OCI-LY7 (cell line): ENCODE measurements at regions not wholly inside any gene's neighbourhood (a gene's known extent, or its start where the extent isn't known, plus 50 kb on each side); places are given as distances from the start of the nearest gene placed in this dataset.

Source experiments
- EZH2phosphoT487 ChIP-seq: fragments of 200-600 bp; sonication (generic); IDR thresholded peaks from 2 replicates; pipeline ENCODE4 v1.6.1; 2018; ENCODE audit warnings: low read depth, borderline replicate concordance, mild to moderate bottlenecking, mixed run types, antibody characterized with exemption, low read length, moderate library complexity, mixed read lengths
- TF ChIP-seq, protein P1 (sequence below): fragments of 200-600 bp; sonication (generic); conservative IDR thresholded peaks from 2 replicates; pipeline ENCODE4 v1.5.1; 2014; ENCODE audit warnings: mild to moderate bottlenecking, antibody characterized with exemption, low read length, moderate library complexity, mixed read lengths

GRCh38 chr7:35975851-35976454, 175.1 kb downstream of the SEPTIN7 start:
- TF ChIP-seq, protein P1, sequence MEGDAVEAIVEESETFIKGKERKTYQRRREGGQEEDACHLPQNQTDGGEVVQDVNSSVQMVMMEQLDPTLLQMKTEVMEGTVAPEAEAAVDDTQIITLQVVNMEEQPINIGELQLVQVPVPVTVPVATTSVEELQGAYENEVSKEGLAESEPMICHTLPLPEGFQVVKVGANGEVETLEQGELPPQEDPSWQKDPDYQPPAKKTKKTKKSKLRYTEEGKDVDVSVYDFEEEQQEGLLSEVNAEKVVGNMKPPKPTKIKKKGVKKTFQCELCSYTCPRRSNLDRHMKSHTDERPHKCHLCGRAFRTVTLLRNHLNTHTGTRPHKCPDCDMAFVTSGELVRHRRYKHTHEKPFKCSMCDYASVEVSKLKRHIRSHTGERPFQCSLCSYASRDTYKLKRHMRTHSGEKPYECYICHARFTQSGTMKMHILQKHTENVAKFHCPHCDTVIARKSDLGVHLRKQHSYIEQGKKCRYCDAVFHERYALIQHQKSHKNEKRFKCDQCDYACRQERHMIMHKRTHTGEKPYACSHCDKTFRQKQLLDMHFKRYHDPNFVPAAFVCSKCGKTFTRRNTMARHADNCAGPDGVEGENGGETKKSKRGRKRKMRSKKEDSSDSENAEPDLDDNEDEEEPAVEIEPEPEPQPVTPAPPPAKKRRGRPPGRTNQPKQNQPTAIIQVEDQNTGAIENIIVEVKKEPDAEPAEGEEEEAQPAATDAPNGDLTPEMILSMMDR: peak; percentile 93
- TF ChIP-seq EZH2phosphoT487: no peak
